IMR-90 (cell line): ENCODE measurements at regions not wholly inside any gene's neighbourhood (a gene's known extent, or its start where the extent isn't known, plus 50 kb on each side); places are given as distances from the start of the nearest gene placed in this dataset.

Source experiments
- ATAC-seq: fragments of 200-7000 bp; cut with Tn5 transposase; 2 replicates; pipeline ENCODE4 v1.9.1; 2020; ENCODE audit warnings: low read depth, mild to moderate bottlenecking, moderate library complexity
- BruUV-seq: library from RNA; stranded (reverse); fragments of 400-500 nt; replicated peaks from 2 replicates; lab custom pipeline; 2021; lab: Mats Ljungman, UMichigan
- CTCF ChIA-PET: fragments of 300-600 bp; formaldehyde crosslinking; extraction: SDS; loops from one replicate; lab custom pipeline; 2021; ENCODE audit warnings: antibody characterized with exemption; lab: Yijun Ruan, JAX
- POLR2A ChIA-PET: fragments of 300-600 bp; sonication (Branson Sonifier 250); formaldehyde crosslinking; loops from one replicate; lab custom pipeline; 2022; ENCODE audit warnings: antibody characterized with exemption; ENCODE audit not compliant: unreplicated experiment; lab: Charles Lee
- DNase-seq: peaks from one replicate; pipeline ENCODE4 v3.0.0; 2013
- H2AFZ ChIP-seq: replicated peaks from 2 replicates; pipeline ENCODE3; 2013; ENCODE audit warnings: low read length, mild to moderate bottlenecking; ENCODE audit not compliant: poor library complexity
- H2AK5ac ChIP-seq: 2 replicates; pipeline ENCODE4 v1.6.1; 2013; ENCODE audit warnings: low read depth, low read length, inconsistent platforms
- H2AK9ac ChIP-seq: replicated peaks from 2 replicates; pipeline ENCODE3; 2013; ENCODE audit warnings: mild to moderate bottlenecking, low read depth, low read length, moderate library complexity; ENCODE audit not compliant: poor library complexity
- H2BK120ac ChIP-seq: 2 replicates; pipeline ENCODE4 v1.6.1; 2013; ENCODE audit warnings: low read depth, low read length, inconsistent platforms
- H2BK15ac ChIP-seq: 3 replicates; pipeline ENCODE4 v1.6.1; 2013; ENCODE audit warnings: low read depth, low read length, inconsistent platforms
- H2BK20ac ChIP-seq: 2 replicates; pipeline ENCODE4 v1.6.1; 2013; ENCODE audit warnings: low read depth, mild to moderate bottlenecking, inconsistent platforms, low read length, moderate library complexity
- H2BK5ac ChIP-seq: 2 replicates; pipeline ENCODE4 v1.6.1; 2013; ENCODE audit warnings: mild to moderate bottlenecking, low read depth, low read length, inconsistent platforms; ENCODE audit not compliant: poor library complexity, severe bottlenecking
- H3K14ac ChIP-seq: replicated peaks from 2 replicates; pipeline ENCODE4 v1.6.1; 2013; ENCODE audit warnings: low read depth, low read length, inconsistent platforms
- H3K18ac ChIP-seq: 2 replicates; pipeline ENCODE4 v1.6.1; 2013; ENCODE audit warnings: low read depth, low read length, control low read depth
- H3K23ac ChIP-seq: 2 replicates; pipeline ENCODE4 v1.6.1; 2013; ENCODE audit warnings: low read depth, low read length, inconsistent platforms
- H3K27ac ChIP-seq: 2 replicates; pipeline ENCODE4 v1.5.1; 2013; ENCODE audit warnings: mild to moderate bottlenecking, control low read depth, low read length; ENCODE audit not compliant: insufficient read depth
- H3K27me3 ChIP-seq: 2 replicates; pipeline ENCODE4 v1.6.1; 2013; ENCODE audit warnings: low read length; ENCODE audit not compliant: control insufficient read depth, insufficient read depth
- H3K36me3 ChIP-seq: 2 replicates; pipeline ENCODE4 v1.6.1; 2013; ENCODE audit warnings: low read length, mixed read lengths; ENCODE audit not compliant: control insufficient read depth, insufficient read depth
- H3K4ac ChIP-seq: 2 replicates; pipeline ENCODE4 v1.6.1; 2013; ENCODE audit warnings: low read depth, low read length, inconsistent platforms
- H3K4me1 ChIP-seq: 2 replicates; pipeline ENCODE4 v1.6.1; 2013; ENCODE audit warnings: low read length, mixed read lengths; ENCODE audit not compliant: control insufficient read depth, insufficient read depth
- H3K4me2 ChIP-seq: 2 replicates; pipeline ENCODE4 v1.6.1; 2013; ENCODE audit warnings: low read depth, mild to moderate bottlenecking, control low read depth, low read length, moderate library complexity
- H3K4me3 ChIP-seq: 2 replicates; pipeline ENCODE4 v1.5.1; 2013; ENCODE audit warnings: low read depth, mild to moderate bottlenecking, control low read depth, low read length, moderate library complexity; ENCODE audit not compliant: insufficient read depth
- H3K56ac ChIP-seq: 2 replicates; pipeline ENCODE4 v1.6.1; 2013; ENCODE audit warnings: low read length, inconsistent platforms; ENCODE audit not compliant: insufficient read depth; ENCODE audit errors: extremely low read depth
- H3K79me1 ChIP-seq, 2 experiments: 2 replicates each; pipeline ENCODE4 v1.6.1; 2013; ENCODE audit warnings: low read length in 2 of 2, inconsistent platforms in 1 of 2, low read depth in 1 of 2
- H3K9ac ChIP-seq: 2 replicates; pipeline ENCODE4 v1.6.1; 2013; ENCODE audit warnings: low read depth, low read length, control low read depth
- H3K9me1 ChIP-seq: 2 replicates; pipeline ENCODE4 v1.6.1; 2013; ENCODE audit warnings: low read length, inconsistent platforms; ENCODE audit not compliant: insufficient read depth
- H3K9me3 ChIP-seq: 2 replicates; pipeline ENCODE4 v1.6.1; 2013; ENCODE audit warnings: low read length; ENCODE audit not compliant: control insufficient read depth, insufficient read depth
- H4K20me1 ChIP-seq: 2 replicates; pipeline ENCODE4 v1.6.1; 2013; ENCODE audit warnings: low read length, inconsistent platforms; ENCODE audit not compliant: insufficient read depth
- H4K5ac ChIP-seq: 2 replicates; pipeline ENCODE4 v1.6.1; 2013; ENCODE audit warnings: mild to moderate bottlenecking, low read depth, low read length, control low read depth
- H4K8ac ChIP-seq, 2 experiments: 2 replicates each; pipeline ENCODE4 v1.6.1; 2013; ENCODE audit warnings: low read depth in 2 of 2, low read length in 2 of 2, control low read depth in 1 of 2, inconsistent platforms in 1 of 2
- H4K91ac ChIP-seq: 2 replicates; pipeline ENCODE4 v1.6.1; 2013; ENCODE audit warnings: low read depth, low read length, inconsistent platforms; ENCODE audit not compliant: insufficient read depth
- BHLHE40 ChIP-seq: fragments of 150-350 bp; IDR thresholded peaks from 2 replicates; pipeline ENCODE4 v1.6.1; 2016; ENCODE audit warnings: mild to moderate bottlenecking, low read depth, low read length
- CEBPB ChIP-seq: IDR thresholded peaks from 2 replicates; pipeline ENCODE4 v1.6.1; 2012; ENCODE audit warnings: low read depth, low read length, improper control_type of control experiment
- CHD1 ChIP-seq: IDR thresholded peaks from 2 replicates; pipeline ENCODE4 v1.6.1; 2012; ENCODE audit warnings: low read depth, low read length, improper control_type of control experiment
- CTCF ChIP-seq: conservative IDR thresholded peaks from 2 replicates; pipeline ENCODE4 v1.5.1; 2012; ENCODE audit warnings: mild to moderate bottlenecking, low read depth, low read length, improper control_type of control experiment
- MAFK ChIP-seq: IDR thresholded peaks from 2 replicates; pipeline ENCODE4 v1.6.1; 2012; ENCODE audit warnings: low read depth, low read length, improper control_type of control experiment
- MXI1 ChIP-seq: IDR thresholded peaks from 2 replicates; pipeline ENCODE4 v1.6.1; 2012; ENCODE audit warnings: low read depth, mild to moderate bottlenecking, low read length, moderate library complexity, borderline replicate concordance
- POLR2A ChIP-seq: IDR thresholded peaks from 2 replicates; pipeline ENCODE4 v1.6.1; 2012; ENCODE audit warnings: mild to moderate bottlenecking, low read depth, low read length
- RAD21 ChIP-seq: IDR thresholded peaks from 2 replicates; pipeline ENCODE4 v1.6.1; 2012; ENCODE audit warnings: low read length, improper control_type of control experiment
- RFX5 ChIP-seq: IDR thresholded peaks from 2 replicates; pipeline ENCODE4 v1.8.0; 2012; ENCODE audit warnings: low read depth, mild to moderate bottlenecking, low read length, moderate library complexity
- SMC3 ChIP-seq: fragments of 150-350 bp; IDR thresholded peaks from 2 replicates; pipeline ENCODE4 v1.6.1; 2016; ENCODE audit warnings: low read depth, mild to moderate bottlenecking, antibody characterized with exemption, low read length, moderate library complexity
- USF2 ChIP-seq: fragments of 150-350 bp; IDR thresholded peaks from 2 replicates; pipeline ENCODE4 v1.6.1; 2017; ENCODE audit warnings: mild to moderate bottlenecking, antibody characterized with exemption, low read length, low read depth
- WGBS, 2 experiments: methylation state at CpG; one replicate each; pipeline versions ENCODE4 v1.1.5 to v1.1.7; 2013; ENCODE audit warnings: missing lambda C conversion rate in 2 of 2; ENCODE audit not compliant: insufficient read length in 1 of 2; ENCODE audit errors: extremely low coverage in 2 of 2; 5-methylcytosine and 5-hydroxymethylcytosine counted together
- dilution Hi-C: fragments of 300-500 bp; cut with HindIII; formaldehyde crosslinking; loops from one replicate; pipeline ENCODE4 v1.14.3; 2018; ENCODE audit warnings: low sequenced_read_pairs; ENCODE audit not compliant: unreplicated experiment
- in situ Hi-C: fragments of 300-500 bp; cut with MboI; formaldehyde crosslinking; loops from 3 replicates; pipeline ENCODE4 v1.14.3; 2019; ENCODE audit warnings: low sequenced_read_pairs, inconsistent platforms, mixed read lengths
- intact Hi-C: fragments of 100-400 bp; cut with micrococcal nuclease; formaldehyde crosslinking; loops from 2 replicates; pipeline ENCODE4 v1.10.0; 2022

- no TSS peak for BruUV-seq
- no peaks in the 10 kb centered on the region for H3K36me3 ChIP-seq
- DNase-seq = no peak
- no peak overlapping the region for H3K27ac ChIP-seq
- H3K56ac ChIP-seq = no peak overlapping the region
- no peak overlapping the region for H4K8ac ChIP-seq
- H3K4ac ChIP-seq = no peak overlapping the region
- no peak overlapping the region for H3K4me3 ChIP-seq
- TF ChIP-seq CTCF (no peak), CHD1 (no peak), RFX5 (no peak), MXI1 (no peak), SMC3 (no peak), BHLHE40 (no peak), CEBPB (no peak), POLR2A (no peak), RAD21 (no peak), USF2 (no peak), MAFK (no peak)
- no peak for ATAC-seq
- peaks cover 22% of the 10 kb centered on the region for H3K9me3 ChIP-seq
- no peaks in the 10 kb centered on the region for H3K27me3 ChIP-seq
- ChIA-PET CTCF (no interaction called here), POLR2A (no interaction called here)
- no peak overlapping the region for H3K9ac ChIP-seq
- H3K79me1 ChIP-seq = no peaks in the 10 kb centered on the region
- in situ Hi-C loops (no loop called here), intact Hi-C loops (no loop called here), dilution Hi-C loops (no loop called here)
- no peak overlapping the region for H2AK5ac ChIP-seq
- no peak overlapping the region for H3K4me2 ChIP-seq
- H3K23ac ChIP-seq = no peak overlapping the region
- no peaks in the 10 kb centered on the region for H3K4me1 ChIP-seq
- no peak overlapping the region for H4K5ac ChIP-seq
- H2BK20ac ChIP-seq = no peak overlapping the region
- H2AK9ac ChIP-seq = no peak overlapping the region
- no peak overlapping the region for H3K14ac ChIP-seq
- no peak overlapping the region for H4K91ac ChIP-seq
- no peak overlapping the region for H2BK5ac ChIP-seq
- H3K18ac ChIP-seq = no peak overlapping the region
- no peak overlapping the region for H2BK15ac ChIP-seq
- 53% methylated on average over 5 of the region's 14 CpGs; no CpG with 5 or more reads in 1 of the 2 experiments for WGBS, 2 experiments
- no peak overlapping the region for H2BK120ac ChIP-seq
- H4K20me1 ChIP-seq = no peaks in the 10 kb centered on the region
- H3K9me1 ChIP-seq = no peaks in the 10 kb centered on the region
- no peak overlapping the region for H2AFZ ChIP-seq
Measured at GRCh38 chr6:5937169-5937909, 69.4 kb downstream of the NRN1 start.
